Inflammatory macrophage treated with lipopolysaccharide for 4 hours (primary cell): ENCODE measurements at regions not wholly inside any gene's neighbourhood (a gene's known extent, or its start where the extent isn't known, plus 50 kb on each side); places are given as distances from the start of the nearest gene placed in this dataset.
"Not testable (repeated sequence)": the region's sequence is repeated elsewhere in the genome, so short reads cannot be mapped to it uniquely, and the experiment has no call there.

Experiments used
- DNase-seq: peaks from one replicate; pipeline ENCODE4 v3.0.0-alpha.2; 2020

- DNase-seq, result no peak
Measured at GRCh38 chr3:43236008-43236407, 50.3 kb upstream of the SNRK start.

DNA sequence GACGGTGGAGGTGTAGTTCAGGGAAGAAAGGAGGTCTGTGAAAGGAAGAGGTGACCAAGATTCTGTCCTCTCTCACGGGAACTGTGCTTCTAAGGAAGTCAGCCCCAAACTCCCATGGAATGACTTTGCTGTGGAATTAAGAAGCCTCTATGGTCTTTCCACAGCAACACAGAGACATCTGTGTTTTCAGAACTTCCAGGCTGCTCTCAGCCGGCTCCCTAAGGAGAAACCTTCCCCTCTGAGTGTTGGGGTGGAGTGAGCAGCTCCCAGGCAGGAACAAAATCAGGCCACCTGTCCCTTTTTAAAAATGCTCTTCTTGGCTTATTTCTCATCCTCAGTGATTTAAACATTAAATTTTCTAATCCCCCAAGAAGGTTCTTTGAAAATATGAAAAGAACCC, 53.3 kb upstream of the SNRK start:
- DNase-seq, result no peak

DNA sequence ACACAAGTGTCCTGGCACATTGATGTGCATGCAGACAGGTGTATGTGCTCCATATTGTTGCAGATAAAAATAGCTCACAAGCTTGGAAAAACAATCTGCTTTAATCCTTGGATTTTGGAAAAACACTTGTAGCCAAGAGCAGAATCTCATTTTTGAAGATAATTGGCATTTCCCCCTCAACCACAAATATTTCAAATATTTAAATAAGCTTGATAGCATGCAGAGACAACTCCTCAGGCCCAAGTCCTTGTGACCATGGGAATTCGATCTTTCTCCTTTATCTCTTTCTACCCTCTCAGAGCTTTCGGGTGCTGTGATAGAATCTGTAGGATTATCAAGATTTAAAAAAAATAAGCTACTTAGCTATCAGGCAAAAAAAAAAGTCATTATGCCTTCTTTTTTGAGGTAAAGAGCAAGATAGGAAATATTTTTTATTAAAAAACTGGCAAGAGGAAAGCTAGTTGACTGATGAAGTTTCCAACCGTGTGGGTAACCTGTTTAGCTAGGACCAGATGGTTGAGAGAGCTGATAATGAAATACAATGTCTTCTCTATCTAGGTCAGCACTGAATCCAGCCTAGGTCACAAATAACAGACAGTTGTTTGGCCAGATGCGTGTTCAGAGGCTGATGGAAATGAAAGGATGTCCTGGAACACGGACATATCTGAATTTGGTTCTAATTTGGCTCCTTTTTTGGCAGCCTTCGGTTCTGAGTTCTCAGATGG, 54.9 kb upstream of the SNRK start:
- no peak for DNase-seq

DNA sequence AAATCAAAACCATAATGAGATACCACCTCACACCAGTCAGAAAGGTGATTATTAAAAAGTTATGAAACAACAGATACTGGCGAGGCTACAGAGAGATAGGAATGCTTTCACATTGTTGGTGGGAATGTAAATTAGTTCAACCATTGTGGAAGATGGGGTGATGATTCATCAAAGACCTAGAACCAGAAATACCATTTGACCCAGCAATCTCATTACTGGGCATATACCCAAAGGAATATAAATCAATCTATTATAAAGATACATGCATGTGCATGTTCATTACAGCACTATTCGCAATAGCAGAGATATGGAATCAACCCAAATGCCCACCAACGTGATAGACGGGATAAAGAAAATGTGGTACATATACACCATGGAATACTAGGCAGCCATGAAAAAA, 56.5 kb upstream of the SNRK start:
- not testable (repeated sequence) for DNase-seq

DNA sequence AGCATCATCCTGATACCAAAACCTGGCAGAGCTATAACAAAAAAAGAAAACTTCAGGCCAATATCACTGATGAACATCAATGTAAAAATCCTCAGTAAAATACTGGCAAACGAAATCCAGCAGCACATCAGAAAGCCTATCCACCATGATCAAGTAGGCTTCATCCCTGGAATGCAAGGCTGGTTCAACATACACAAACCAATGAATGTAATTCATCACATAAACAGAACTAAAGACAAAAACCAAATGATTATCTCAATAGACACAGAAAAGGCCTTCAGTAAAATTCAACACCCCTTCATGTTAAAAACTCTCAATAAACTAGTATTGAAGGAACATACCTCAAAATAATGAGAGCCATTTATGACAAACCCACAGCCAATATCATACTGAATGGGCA, 58.7 kb upstream of the SNRK start:
- DNase-seq, result not testable (repeated sequence)

DNA sequence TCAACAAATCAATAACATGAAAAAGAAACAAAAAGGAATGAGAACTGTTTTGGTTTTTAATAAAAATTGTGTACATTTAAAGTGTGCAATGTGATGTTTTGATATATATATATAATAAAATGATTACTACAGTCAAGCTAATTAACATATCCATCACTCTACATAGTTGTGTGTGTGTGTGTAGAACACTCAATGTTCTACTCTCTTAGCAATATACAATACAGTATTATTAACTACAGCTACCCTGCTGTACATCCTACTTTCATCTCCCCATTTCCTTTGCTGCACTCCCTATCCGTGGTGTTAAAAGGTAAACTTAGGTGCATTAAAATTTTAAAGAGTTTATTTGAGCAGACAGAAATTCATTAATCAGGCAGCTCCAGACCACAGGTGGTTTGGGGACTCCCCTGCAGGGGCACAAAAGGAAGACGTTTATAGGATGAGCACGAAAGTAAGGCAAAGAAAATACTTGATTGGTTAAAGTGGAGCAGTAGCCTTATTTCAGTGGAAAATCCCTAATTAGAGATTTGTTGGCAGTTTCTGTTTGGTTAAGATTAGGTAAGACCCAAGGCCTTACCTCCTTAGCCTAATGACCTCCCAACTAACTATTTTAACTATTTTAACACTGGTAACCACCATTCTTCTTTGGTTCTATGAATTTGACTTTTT, 61.8 kb upstream of the SNRK start:
- DNase-seq, result no peak

GRCh38 chr3:43223670-43224364, 62.5 kb upstream of the SNRK start:
- DNase-seq, result peak; percentile 32

- DNase-seq, result no peak
Measured at GRCh38 chr3:43222590-43222989, 63.8 kb upstream of the SNRK start.

GRCh38 chr3:43221076-43221475, 65.3 kb upstream of the SNRK start:
- no peak for DNase-seq

DNA sequence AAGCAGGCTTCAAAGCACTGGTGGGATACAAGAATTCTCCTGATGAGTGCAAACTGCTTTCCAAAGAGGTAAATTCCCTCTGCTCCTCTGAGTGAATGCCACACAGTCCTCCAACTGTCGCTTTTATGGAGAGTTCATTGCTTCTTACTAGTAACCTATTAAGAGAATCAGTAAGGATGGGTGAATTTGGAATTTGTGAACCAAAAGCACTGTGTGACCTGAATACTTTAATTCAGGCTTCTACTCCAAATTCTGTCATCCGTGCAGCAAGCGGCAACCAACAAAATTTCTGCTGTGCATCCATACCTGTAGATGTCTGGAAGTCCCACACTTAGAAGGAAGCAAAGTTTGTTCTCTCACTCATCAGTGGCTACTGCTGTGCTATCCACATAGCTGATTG, 66.7 kb upstream of the SNRK start:
- no peak for DNase-seq

GRCh38 chr3:43218921-43219320, 67.4 kb upstream of the SNRK start:
- DNase-seq, result no peak

DNA sequence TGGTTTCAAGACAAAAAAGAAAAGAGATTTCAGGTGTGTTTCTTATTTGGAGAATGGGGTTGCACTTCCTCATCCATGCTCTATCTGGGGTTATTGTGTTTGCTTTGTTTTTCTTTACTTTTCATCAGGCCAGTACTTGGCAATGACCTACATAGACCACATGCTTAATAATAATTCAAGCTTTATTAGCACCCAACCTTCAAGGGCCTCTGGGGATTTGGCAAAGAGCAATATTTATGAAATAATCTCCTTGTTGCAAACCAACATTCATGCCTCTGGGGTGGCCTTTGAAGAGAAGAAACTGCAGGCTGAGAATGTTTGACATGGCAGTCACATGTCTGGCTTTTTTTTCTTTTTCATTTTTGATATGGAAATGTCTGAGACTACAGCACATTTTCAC, 68.2 kb upstream of the SNRK start:
- no peak for DNase-seq

DNA sequence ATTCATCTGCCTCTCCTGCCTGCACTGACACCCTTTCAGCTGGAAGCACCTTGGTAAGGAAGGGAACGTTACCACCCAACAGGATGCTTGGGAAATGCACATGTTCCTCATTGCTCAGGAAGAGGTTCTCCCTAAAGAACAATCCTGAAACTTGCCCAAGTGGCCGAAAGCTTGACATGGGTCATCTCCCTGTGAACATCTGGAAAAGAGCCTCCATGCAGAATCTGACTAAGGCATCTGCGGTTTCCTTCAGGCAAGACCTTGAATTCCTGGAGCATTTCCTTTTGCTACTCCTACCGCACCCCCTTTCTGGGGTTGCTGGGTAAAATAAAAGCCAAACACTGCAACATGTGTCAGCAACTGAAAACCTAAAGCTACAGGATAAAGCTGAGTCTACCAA, 68.7 kb upstream of the SNRK start:
- DNase-seq, result no peak

DNA sequence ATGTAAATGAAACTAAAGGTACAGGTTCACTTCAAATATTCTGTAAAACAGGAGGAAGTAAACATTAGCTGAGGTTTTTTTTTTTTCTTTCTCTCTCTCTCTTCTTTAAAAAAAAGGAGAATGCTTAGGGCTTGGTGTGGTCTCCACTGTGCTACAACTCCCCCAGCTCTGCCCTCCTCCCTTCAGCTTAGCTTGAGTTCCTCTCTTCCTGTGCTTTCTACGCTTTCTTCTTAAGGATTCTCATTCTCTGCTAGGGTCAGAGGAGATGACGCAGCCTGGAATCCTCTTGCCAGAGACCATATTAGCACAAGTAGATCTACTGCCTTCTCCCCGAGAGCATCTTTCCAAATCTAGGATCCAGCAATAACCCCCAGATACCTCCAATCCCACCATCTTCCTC, 69.1 kb upstream of the SNRK start:
- DNase-seq, result no peak

- DNase-seq, result no peak
Measured at GRCh38 chr3:43215663-43216275, 70.6 kb upstream of the SNRK start.

GRCh38 chr3:43215138-43215537, 71.2 kb upstream of the SNRK start:
- no peak for DNase-seq

DNA sequence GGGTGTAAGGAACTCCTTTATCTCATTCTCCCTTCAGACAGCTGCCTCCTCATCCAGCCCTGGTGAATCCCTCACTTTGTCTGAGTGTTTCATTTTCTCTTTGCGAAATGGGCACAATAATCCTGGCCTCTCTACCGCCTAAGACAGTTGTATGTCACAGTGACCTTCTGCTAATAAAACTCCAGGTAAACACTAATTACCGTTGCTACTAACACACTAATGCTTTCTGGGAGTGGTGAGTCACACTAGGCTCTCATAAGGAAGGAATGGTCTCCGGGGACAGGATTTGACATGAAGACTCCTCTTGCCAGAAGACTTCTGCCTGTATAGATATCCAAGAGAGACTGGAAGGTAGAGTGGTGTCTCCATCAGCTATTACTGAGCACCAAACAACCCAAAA, 71.7 kb upstream of the SNRK start:
- no peak for DNase-seq

- DNase-seq, result no peak
Measured at GRCh38 chr3:43213631-43214030, 72.7 kb upstream of the SNRK start.

DNA sequence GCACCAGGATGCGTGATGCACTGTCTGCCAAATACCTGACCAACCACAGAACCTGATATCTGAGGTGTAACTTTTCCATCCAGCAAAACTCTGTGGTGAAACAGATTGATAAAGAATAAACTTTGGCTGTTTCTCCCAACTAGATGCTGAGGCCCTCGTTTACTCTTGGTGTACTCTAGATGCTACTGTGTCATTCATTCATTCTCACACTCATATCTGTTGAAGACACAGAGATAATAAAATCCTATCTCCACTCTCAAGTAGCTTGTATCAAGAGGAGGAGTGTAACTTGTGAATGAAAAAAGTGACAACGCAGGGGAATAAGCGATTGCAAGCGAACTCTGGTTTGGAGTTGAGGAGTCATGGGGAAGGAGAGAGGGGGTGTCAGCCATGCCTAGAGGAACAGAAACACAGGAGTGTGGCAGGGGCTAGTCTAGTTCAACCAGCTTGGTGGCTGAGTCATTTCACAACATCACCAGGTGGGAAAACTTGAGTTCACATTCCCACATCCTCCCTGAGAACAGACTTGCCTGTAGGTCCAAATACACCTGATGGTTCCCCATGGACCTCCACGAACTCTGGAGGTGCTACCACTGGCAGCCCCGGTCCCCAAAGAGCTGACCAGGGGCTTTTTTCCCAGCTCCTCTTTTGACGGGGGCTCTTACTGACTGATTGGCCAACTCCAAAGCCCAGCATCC, 73.3 kb upstream of the SNRK start:
- DNase-seq, result no peak

DNA sequence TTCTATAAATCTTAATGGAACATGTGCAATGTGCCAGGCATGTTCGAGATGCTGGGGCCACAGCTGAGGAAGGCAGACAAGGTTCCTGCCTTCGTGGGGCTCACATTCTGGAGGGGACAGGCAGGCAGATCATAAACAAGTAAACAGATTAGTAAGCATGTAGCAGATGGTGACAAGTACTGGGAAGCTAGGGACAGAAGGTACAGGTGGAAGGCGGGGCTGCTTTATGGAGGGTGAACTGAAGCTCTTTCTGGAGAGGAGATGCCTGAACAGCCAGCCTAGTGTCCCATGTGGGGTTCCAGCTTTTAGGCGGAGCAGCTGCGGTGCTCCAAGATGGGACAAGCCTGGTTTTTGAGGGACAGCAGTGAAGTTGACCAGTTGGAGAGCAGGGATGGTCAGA, 74.7 kb upstream of the SNRK start:
- no peak for DNase-seq

DNA sequence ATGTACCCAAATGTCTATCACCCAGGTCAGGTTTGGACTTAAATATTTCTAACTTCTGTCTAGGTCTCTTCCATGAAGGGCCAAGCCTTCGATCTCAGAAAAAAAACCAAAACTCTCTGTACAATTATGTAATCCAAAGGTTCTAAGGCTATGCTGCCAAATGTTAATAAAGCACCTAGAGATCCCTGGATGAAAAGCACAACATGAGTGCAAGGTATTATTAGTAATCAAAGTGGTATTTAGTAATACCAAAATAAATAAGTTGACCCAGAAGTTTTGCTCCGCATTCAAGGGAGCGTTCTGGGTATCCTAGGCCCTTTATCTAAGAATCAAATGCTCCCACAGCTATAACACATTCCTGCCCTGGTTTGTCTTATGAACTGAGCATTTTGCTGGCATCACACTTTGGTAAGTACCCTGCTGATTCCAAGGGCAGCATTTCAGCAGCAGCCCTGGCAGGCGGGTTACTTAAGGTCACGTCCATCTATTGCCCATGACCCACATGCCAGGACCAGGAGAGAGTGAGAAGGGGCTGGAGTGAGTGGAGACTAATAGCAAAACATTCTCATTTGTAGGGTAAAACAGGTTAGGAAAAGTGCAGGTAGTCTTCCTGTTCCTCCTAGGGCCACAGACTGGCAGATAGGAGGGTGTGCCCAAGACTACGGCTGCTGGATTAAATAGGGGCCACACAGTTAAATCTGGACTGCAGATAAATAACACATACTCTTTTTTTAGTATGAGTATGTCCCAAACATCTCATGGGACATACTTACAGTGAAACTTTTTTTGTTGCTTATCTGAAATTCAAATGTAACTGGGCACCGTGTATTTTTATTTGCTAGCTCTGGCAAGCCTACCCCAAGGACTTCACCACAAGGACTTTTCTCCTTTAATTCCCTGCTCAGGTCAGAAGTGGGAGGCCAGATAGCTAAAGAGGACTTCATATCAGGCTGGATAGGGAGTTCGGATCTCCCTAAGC, 76.0 kb upstream of the SNRK start:
- DNase-seq, result no peak

DNA sequence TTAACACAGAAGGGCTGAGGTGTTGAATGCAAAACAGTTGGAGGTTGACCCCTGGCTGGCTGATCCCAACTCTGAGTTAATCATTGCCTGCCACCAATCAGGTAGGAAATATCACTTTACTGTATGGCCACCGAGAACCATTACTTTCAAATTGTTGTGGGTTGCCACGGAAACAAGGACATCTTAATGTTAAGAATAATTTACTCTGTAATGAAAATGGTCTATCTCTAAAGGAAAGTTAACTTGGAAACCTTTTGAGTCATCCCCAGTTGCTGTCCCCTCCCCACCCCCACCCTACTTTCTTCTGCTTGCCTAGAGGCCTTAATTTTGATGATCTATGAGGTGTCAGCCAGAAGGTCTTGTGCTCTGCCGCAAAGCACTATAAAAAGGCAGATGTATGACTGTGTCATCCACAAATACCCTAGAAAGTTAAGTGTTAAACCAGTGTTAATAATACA, 78.7 kb upstream of the SNRK start:
- DNase-seq, result no peak
